ENCODE measurements at regions not wholly inside any gene's neighbourhood (a gene's known extent, or its start where the extent isn't known, plus 50 kb on each side); places are given as distances from the start of the nearest gene placed in this dataset.
A peak's percentile ranks its signal among the peaks of the same experiment; 100 is the strongest.

DNA sequence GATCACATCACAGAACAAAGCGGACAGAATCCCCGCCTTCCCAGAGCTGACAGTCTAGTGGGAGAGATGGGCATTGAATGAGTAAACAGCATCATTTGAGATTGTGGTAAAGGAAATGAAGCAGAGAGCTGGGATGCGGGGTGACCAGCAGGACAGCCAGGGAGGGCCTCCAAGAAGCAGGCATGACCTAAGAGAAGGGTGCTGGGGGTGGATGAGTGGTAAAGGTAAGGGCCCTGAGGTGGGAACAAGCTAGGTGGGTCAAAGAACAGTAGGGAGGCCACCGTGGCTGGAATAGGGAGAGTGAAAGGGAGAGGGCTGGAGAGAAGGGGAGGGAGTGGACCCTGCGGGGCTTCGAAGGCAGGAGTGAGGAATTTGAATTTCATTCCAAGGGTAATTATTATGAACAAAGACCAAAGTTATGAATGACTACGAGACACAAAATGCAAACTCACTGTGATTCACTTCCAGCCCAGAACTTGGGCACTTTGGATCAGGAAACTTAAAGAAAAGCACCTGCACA is 61.4 kb downstream of the CEBPB start:
- no peak overlapping the region for H3K4me2 ChIP-seq (ENCODE audit: low read length)
- TF ChIP-seq EZH2phosphoT487 (IDR thresholded peaks at IDR 0.05; ENCODE audit: low read depth), result no peak
- TF ChIP-seq, protein P1, sequence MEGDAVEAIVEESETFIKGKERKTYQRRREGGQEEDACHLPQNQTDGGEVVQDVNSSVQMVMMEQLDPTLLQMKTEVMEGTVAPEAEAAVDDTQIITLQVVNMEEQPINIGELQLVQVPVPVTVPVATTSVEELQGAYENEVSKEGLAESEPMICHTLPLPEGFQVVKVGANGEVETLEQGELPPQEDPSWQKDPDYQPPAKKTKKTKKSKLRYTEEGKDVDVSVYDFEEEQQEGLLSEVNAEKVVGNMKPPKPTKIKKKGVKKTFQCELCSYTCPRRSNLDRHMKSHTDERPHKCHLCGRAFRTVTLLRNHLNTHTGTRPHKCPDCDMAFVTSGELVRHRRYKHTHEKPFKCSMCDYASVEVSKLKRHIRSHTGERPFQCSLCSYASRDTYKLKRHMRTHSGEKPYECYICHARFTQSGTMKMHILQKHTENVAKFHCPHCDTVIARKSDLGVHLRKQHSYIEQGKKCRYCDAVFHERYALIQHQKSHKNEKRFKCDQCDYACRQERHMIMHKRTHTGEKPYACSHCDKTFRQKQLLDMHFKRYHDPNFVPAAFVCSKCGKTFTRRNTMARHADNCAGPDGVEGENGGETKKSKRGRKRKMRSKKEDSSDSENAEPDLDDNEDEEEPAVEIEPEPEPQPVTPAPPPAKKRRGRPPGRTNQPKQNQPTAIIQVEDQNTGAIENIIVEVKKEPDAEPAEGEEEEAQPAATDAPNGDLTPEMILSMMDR (IDR thresholded peaks at IDR 0.05; ENCODE audit: low read depth, low read length), result no peak
- no peaks in the 10 kb centered on the region for H3K79me2 ChIP-seq (ENCODE audit: low read length)
- no peaks in the 10 kb centered on the region for H3K9me3 ChIP-seq (ENCODE audit: insufficient read depth, low read length)
- peaks cover 13% of the 10 kb centered on the region for H3K27me3 ChIP-seq (ENCODE audit: low read depth, low read length)
- H3K9ac ChIP-seq (ENCODE audit: low read length), result no peak overlapping the region
- H2AFZ ChIP-seq (ENCODE audit: low read depth, low read length), result peak overlapping the region; percentile 17; the same call in 1 of the 2 replicates
- no peaks in the 10 kb centered on the region for H3K36me3 ChIP-seq (replicated peaks; ENCODE audit: low read depth, low read length)
- no peaks in the 10 kb centered on the region for H4K20me1 ChIP-seq (ENCODE audit: insufficient read depth, low read length)
- no peak overlapping the region for H3K27ac ChIP-seq (ENCODE audit: low read length)
- no peaks in the 10 kb centered on the region for H3K4me1 ChIP-seq (ENCODE audit: low read length)
- H3K4me3 ChIP-seq (ENCODE audit: low read length), result no peak overlapping the region

GRCh38 chr20:50252701-50253100 is 62.1 kb downstream of the CEBPB start:
- Histone ChIP-seq H3K4me1 (ENCODE audit: low read length) (no peaks in the 10 kb centered on the region), H3K27ac (ENCODE audit: low read length) (no peak overlapping the region), H3K36me3 (replicated peaks; ENCODE audit: low read depth, low read length) (no peaks in the 10 kb centered on the region), H3K9me3 (ENCODE audit: insufficient read depth, low read length) (no peaks in the 10 kb centered on the region), H3K79me2 (ENCODE audit: low read length) (no peaks in the 10 kb centered on the region), H3K9ac (ENCODE audit: low read length) (no peak overlapping the region), H3K4me2 (ENCODE audit: low read length) (no peak overlapping the region), H3K4me3 (ENCODE audit: low read length) (no peak overlapping the region), H3K27me3 (ENCODE audit: low read depth, low read length) (peaks cover 13% of the 10 kb centered on the region), H2AFZ (ENCODE audit: low read depth, low read length) (0 out of 2 replicates have a peak overlapping the region, but pooled peaks have one; percentile 17), H4K20me1 (ENCODE audit: insufficient read depth, low read length) (no peaks in the 10 kb centered on the region)
- no peak for TF ChIP-seq EZH2phosphoT487 (IDR thresholded peaks at IDR 0.05; ENCODE audit: low read depth)
- TF ChIP-seq, protein P1 (IDR thresholded peaks at IDR 0.05; ENCODE audit: low read depth, low read length), result no peak

- Histone ChIP-seq H2AFZ (ENCODE audit: low read depth, low read length) (no peak overlapping the region), H3K4me3 (ENCODE audit: low read length) (no peak overlapping the region), H4K20me1 (ENCODE audit: insufficient read depth, low read length) (no peaks in the 10 kb centered on the region), H3K9me3 (ENCODE audit: insufficient read depth, low read length) (no peaks in the 10 kb centered on the region), H3K9ac (ENCODE audit: low read length) (no peak overlapping the region), H3K27ac (ENCODE audit: low read length) (no peak overlapping the region), H3K36me3 (replicated peaks; ENCODE audit: low read depth, low read length) (no peaks in the 10 kb centered on the region), H3K4me2 (ENCODE audit: low read length) (no peak overlapping the region), H3K27me3 (ENCODE audit: low read depth, low read length) (peaks cover 13% of the 10 kb centered on the region), H3K79me2 (ENCODE audit: low read length) (no peaks in the 10 kb centered on the region), H3K4me1 (ENCODE audit: low read length) (no peaks in the 10 kb centered on the region)
- TF ChIP-seq EZH2phosphoT487 (IDR thresholded peaks at IDR 0.05; ENCODE audit: low read depth), result no peak
- TF ChIP-seq, protein P1 (IDR thresholded peaks at IDR 0.05; ENCODE audit: low read depth, low read length), result no peak
Observed at GRCh38 chr20:50253101-50253500, 62.5 kb downstream of the CEBPB start.

GRCh38 chr20:50254466-50255079 is 63.9 kb downstream of the CEBPB start:
- H4K20me1 ChIP-seq (ENCODE audit: insufficient read depth, low read length), result no peaks in the 10 kb centered on the region
- H3K27me3 ChIP-seq (ENCODE audit: low read depth, low read length), result peaks cover 13% of the 10 kb centered on the region
- no peaks in the 10 kb centered on the region for H3K4me1 ChIP-seq (ENCODE audit: low read length)
- H3K27ac ChIP-seq (ENCODE audit: low read length), result no peak overlapping the region
- H3K9me3 ChIP-seq (ENCODE audit: insufficient read depth, low read length), result no peaks in the 10 kb centered on the region
- H3K4me3 ChIP-seq (ENCODE audit: low read length), result no peak overlapping the region
- H3K9ac ChIP-seq (ENCODE audit: low read length), result no peak overlapping the region
- no peak overlapping the region for H3K4me2 ChIP-seq (ENCODE audit: low read length)
- TF ChIP-seq, protein P1 (IDR thresholded peaks at IDR 0.05; ENCODE audit: low read depth, low read length), result no peak
- TF ChIP-seq EZH2phosphoT487 (IDR thresholded peaks at IDR 0.05; ENCODE audit: low read depth), result no peak
- H3K79me2 ChIP-seq (ENCODE audit: low read length), result no peaks in the 10 kb centered on the region
- no peak overlapping the region for H2AFZ ChIP-seq (ENCODE audit: low read depth, low read length)
- no peaks in the 10 kb centered on the region for H3K36me3 ChIP-seq (replicated peaks; ENCODE audit: low read depth, low read length)
